Panc1 (cell line): ENCODE measurements at regions not wholly inside any gene's neighbourhood (a gene's known extent, or its start where the extent isn't known, plus 50 kb on each side); places are given as distances from the start of the nearest gene placed in this dataset.

ENCODE experiments used
- CTCF ChIP-seq: fragments of 450-650 bp; IDR thresholded peaks from 2 replicates; pipeline ENCODE4 v1.5.1; 2017; ENCODE audit warnings: mild to moderate bottlenecking
- POLR2AphosphoS5 ChIP-seq: IDR thresholded peaks from 2 replicates; pipeline ENCODE4 v1.6.1; 2012; ENCODE audit warnings: mild to moderate bottlenecking, low read depth, low read length, moderate library complexity

- TF ChIP-seq CTCF (no peak), POLR2AphosphoS5 (no peak)
Observed at GRCh38 chr15:27635916-27636315, 463.2 kb downstream of the OCA2 start.
